ENCODE measurements at regions not wholly inside any gene's neighbourhood (a gene's known extent, or its start where the extent isn't known, plus 50 kb on each side); places are given as distances from the start of the nearest gene placed in this dataset.

GRCh38 chr18:5772306-5773105 lies 122.8 kb downstream of the TMEM200C start:
- TF ChIP-seq, protein P1, sequence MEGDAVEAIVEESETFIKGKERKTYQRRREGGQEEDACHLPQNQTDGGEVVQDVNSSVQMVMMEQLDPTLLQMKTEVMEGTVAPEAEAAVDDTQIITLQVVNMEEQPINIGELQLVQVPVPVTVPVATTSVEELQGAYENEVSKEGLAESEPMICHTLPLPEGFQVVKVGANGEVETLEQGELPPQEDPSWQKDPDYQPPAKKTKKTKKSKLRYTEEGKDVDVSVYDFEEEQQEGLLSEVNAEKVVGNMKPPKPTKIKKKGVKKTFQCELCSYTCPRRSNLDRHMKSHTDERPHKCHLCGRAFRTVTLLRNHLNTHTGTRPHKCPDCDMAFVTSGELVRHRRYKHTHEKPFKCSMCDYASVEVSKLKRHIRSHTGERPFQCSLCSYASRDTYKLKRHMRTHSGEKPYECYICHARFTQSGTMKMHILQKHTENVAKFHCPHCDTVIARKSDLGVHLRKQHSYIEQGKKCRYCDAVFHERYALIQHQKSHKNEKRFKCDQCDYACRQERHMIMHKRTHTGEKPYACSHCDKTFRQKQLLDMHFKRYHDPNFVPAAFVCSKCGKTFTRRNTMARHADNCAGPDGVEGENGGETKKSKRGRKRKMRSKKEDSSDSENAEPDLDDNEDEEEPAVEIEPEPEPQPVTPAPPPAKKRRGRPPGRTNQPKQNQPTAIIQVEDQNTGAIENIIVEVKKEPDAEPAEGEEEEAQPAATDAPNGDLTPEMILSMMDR (conservative IDR thresholded peaks at IDR 0.05; ENCODE audit: low read depth, low read length): no peak
- TF ChIP-seq EZH2 (IDR thresholded peaks at IDR 0.05; ENCODE audit: borderline replicate concordance, low read depth, low read length, poor library complexity, severe bottlenecking): no peak
